Ishikawa (cell line): ENCODE measurements at regions not wholly inside any gene's neighbourhood (a gene's known extent, or its start where the extent isn't known, plus 50 kb on each side); places are given as distances from the start of the nearest gene placed in this dataset.

Experiments
- CEBPB ChIP-seq: IDR thresholded peaks from 2 replicates; pipeline ENCODE4 v1.6.1; 2012
- CREB1 ChIP-seq: IDR thresholded peaks from 2 replicates; pipeline ENCODE4 v1.6.1; 2012; ENCODE audit warnings: low read depth
- EGR1 ChIP-seq: IDR thresholded peaks from 2 replicates; pipeline ENCODE4 v1.6.1; 2012
- EP300 ChIP-seq: IDR thresholded peaks from 2 replicates; pipeline ENCODE4 v1.6.1; 2012; ENCODE audit warnings: borderline replicate concordance
- FOXM1 ChIP-seq: IDR thresholded peaks from 2 replicates; pipeline ENCODE4 v1.6.1; 2012; ENCODE audit warnings: low read depth, borderline replicate concordance
- NFIC ChIP-seq: IDR thresholded peaks from 2 replicates; pipeline ENCODE4 v1.6.1; 2012
- RAD21 ChIP-seq: IDR thresholded peaks from 2 replicates; pipeline ENCODE4 v1.6.1; 2012; ENCODE audit warnings: low read depth
- REST ChIP-seq: IDR thresholded peaks from 2 replicates; pipeline ENCODE4 v1.6.1; 2012; ENCODE audit warnings: low read depth, mild to moderate bottlenecking
- TAF1 ChIP-seq: IDR thresholded peaks from 2 replicates; pipeline ENCODE4 v1.6.1; 2012; ENCODE audit warnings: low read depth, mild to moderate bottlenecking
- TCF12 ChIP-seq: IDR thresholded peaks from 2 replicates; pipeline ENCODE4 v1.6.1; 2012; ENCODE audit warnings: low read depth
- TEAD4 ChIP-seq: IDR thresholded peaks from 2 replicates; pipeline ENCODE4 v1.6.1; 2012
- YY1 ChIP-seq: IDR thresholded peaks from 2 replicates; pipeline ENCODE4 v1.6.1; 2012; ENCODE audit warnings: low read depth
- ZBTB7A ChIP-seq: IDR thresholded peaks from 2 replicates; pipeline ENCODE4 v1.6.1; 2012; ENCODE audit warnings: low read depth
- TF ChIP-seq, protein P1 (sequence below): IDR thresholded peaks from 2 replicates; pipeline ENCODE4 v1.6.1; 2012
- TF ChIP-seq, protein P2 (sequence below): IDR thresholded peaks from 2 replicates; pipeline ENCODE4 v1.6.1; 2012

GRCh38 chr3:193929921-193930646 is 205.9 kb upstream of the HES1 start:
- no peak for TF ChIP-seq REST
- TF ChIP-seq, protein P1, sequence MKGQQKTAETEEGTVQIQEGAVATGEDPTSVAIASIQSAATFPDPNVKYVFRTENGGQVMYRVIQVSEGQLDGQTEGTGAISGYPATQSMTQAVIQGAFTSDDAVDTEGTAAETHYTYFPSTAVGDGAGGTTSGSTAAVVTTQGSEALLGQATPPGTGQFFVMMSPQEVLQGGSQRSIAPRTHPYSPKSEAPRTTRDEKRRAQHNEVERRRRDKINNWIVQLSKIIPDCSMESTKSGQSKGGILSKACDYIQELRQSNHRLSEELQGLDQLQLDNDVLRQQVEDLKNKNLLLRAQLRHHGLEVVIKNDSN, result peak; percentile 54

GRCh38 chr3:193932136-193932535 is 203.8 kb upstream of the HES1 start:
- TF ChIP-seq RAD21, result no peak

- no peak for TF ChIP-seq TCF12
- no peak for TF ChIP-seq EP300
- no peak for TF ChIP-seq CREB1
- TF ChIP-seq ZBTB7A, result no peak
- TF ChIP-seq, protein P1, result no peak
- no peak for TF ChIP-seq EGR1
- TF ChIP-seq RAD21, result no peak
- TF ChIP-seq NFIC, result no peak
- TF ChIP-seq CEBPB, result no peak
- TF ChIP-seq FOXM1, result no peak
- no peak for TF ChIP-seq REST
- TF ChIP-seq TAF1, result no peak
Measured at GRCh38 chr3:193932576-193932975, 203.4 kb upstream of the HES1 start.

DNA sequence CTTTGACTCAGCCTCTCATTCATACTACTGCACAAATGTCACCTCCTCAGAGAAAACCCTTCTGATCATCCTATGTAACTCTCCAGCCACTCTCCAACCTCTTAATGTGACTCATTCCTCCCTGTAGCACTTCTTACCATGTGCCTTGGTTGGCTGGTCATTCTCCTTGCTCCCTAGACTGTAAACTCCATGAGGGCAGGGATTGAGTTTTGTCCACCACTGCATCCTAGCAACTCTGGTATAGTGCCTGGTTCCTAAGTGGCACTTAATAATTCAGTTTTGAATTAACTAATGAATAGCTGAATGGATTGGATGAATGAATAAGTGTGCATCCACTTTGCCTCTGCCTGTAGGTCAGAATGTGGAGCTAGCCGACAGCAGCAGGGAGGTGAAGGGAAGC is 202.5 kb upstream of the HES1 start:
- no peak for TF ChIP-seq EGR1
- no peak for TF ChIP-seq TCF12
- TF ChIP-seq, protein P2, sequence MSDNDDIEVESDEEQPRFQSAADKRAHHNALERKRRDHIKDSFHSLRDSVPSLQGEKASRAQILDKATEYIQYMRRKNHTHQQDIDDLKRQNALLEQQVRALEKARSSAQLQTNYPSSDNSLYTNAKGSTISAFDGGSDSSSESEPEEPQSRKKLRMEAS, result no peak
- TF ChIP-seq TAF1, result no peak
- TF ChIP-seq, protein P1, result no peak
- no peak for TF ChIP-seq EP300
- no peak for TF ChIP-seq ZBTB7A
- no peak for TF ChIP-seq REST
- no peak for TF ChIP-seq CEBPB
- no peak for TF ChIP-seq YY1
- TF ChIP-seq FOXM1, result no peak
- TF ChIP-seq CREB1, result no peak
- no peak for TF ChIP-seq NFIC
- no peak for TF ChIP-seq TEAD4

DNA sequence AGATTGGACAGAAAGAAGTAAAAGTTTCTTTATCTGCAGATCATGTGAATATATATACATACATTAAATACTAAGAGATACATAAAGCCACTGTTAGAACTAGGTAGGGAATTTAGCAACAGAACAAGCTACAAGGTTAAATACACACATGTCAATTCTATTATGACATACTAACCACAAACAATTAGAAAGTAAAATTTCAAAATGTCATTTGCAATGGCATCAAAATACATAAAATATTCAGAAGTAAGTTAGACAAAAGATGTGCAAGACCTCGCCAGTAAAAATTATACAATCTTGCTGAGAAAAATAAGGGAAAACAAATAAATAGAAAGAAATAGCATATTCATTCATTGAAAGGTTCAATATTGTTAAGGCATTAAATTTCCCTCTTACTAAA is 200.0 kb upstream of the HES1 start:
- TF ChIP-seq FOXM1, result no peak
- TF ChIP-seq TEAD4, result no peak
- no peak for TF ChIP-seq CEBPB
- TF ChIP-seq CREB1, result no peak
- no peak for TF ChIP-seq ZBTB7A
- TF ChIP-seq RAD21, result no peak
- TF ChIP-seq, protein P2, result no peak
- TF ChIP-seq EP300, result no peak
- TF ChIP-seq YY1, result no peak
- TF ChIP-seq, protein P1, result no peak
- no peak for TF ChIP-seq TCF12
- TF ChIP-seq NFIC, result no peak
- no peak for TF ChIP-seq REST
- no peak for TF ChIP-seq TAF1
- no peak for TF ChIP-seq EGR1
